Left colon (tissue), 2 donors: ENCODE measurements at regions not wholly inside any gene's neighbourhood (a gene's known extent, or its start where the extent isn't known, plus 50 kb on each side); places are given as distances from the start of the nearest gene placed in this dataset.
"Not testable (repeated sequence)": the region's sequence is repeated elsewhere in the genome, so short reads cannot be mapped to it uniquely, and the experiment has no call there.

Experiments used
- ATAC-seq: fragments of 200-7000 bp; cut with Tn5 transposase; one replicate; pipeline ENCODE4 v1.9.1; 2020; ENCODE audit warnings: mild to moderate bottlenecking, moderate library complexity
- DNase-seq, 2 donors: peaks; one replicate each; pipeline ENCODE4 v3.0.0-alpha.2; 2020
- intact Hi-C, 2 donors: fragments of 100-400 bp; cut with DNase I in 1 of 2; cut with micrococcal nuclease in 1 of 2; formaldehyde crosslinking; loops; one replicate each; pipeline versions ENCODE4 v1.11.2 to v1.14.0; 2022; cut with DNase I, micrococcal nuclease
- donor health status: DM: no; HTN: no; CAD: no.
- donor health status: DM: yes; HTN: yes; CAD: no.

DNA sequence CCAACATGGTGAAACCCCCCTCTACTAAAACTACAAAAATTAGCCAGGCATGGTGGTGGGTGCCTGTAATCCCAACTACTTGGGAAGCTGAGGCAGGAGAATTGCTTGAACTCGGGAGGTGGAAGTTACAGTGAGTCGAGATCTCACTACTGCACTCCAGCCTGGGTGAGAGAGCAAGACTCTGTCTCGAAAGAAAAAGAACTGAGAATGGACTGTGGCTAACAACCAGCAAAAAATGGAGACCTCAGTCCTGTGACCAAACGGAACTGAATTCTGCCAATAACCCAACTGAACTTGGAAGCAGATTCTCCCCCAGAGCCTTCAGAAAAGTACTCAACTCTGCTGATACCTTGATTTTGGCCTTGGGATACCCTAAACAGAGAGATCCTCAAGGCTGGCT, 604.5 kb downstream of the DOK5 start:
- no peak for DNase-seq
- intact Hi-C loops, result no loop called here
- ATAC-seq, result no peak

GRCh38 chr20:55074266-55074840, 599.0 kb downstream of the DOK5 start:
- DNase-seq, ATAC-seq, intact Hi-C loops: not testable (repeated sequence)

DNA sequence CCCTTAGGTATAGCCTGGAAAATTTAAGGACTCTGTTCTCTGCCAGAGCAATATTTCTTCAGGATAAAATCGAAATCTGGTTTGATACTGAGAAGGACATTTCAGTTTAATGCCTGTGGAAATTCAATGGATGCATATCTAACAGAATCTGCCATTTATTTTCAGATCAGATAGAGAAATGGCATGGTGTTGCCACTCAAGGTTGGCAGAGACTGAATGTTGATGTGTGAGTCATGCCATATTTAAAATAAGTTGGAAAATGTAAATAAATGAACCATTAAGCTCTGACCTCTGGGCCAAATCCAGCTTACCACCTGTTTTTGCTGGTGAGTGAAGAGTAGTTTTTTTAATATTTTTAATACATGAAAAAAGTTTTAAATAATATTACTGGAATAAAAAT, 594.6 kb downstream of the DOK5 start:
- intact Hi-C loops, result no loop called here
- DNase-seq (no peak), ATAC-seq (no peak)

- intact Hi-C loops, result no loop called here
- ATAC-seq, result no peak
- DNase-seq, result no peak
These were observed 591.9 kb downstream of the DOK5 start for GRCh38 chr20:55067158-55067825.

GRCh38 chr20:55058938-55059337, 583.5 kb downstream of the DOK5 start:
- DNase-seq (no peak), ATAC-seq (peak; percentile 29)
- intact Hi-C loops, result no loop called here

- ATAC-seq, result peak; percentile 45
These were observed 582.5 kb downstream of the DOK5 start for GRCh38 chr20:55057779-55058415.

GRCh38 chr20:55054453-55054852, 579.1 kb downstream of the DOK5 start:
- intact Hi-C loops, result no loop called here
- ATAC-seq (no peak), DNase-seq (no peak)

More at GRCh38 chr20:55057779-55058415, 582.5 kb downstream of the DOK5 start:
- peak in 1 of 2 donors; percentile 14 for DNase-seq
- intact Hi-C loops, result no loop called here

- DNase-seq (no peak), ATAC-seq (no peak)
- intact Hi-C loops, result no loop called here
These were observed 578.0 kb downstream of the DOK5 start for GRCh38 chr20:55053389-55053788.

GRCh38 chr20:55052459-55052858, 577.1 kb downstream of the DOK5 start:
- intact Hi-C loops, result no loop called here
- DNase-seq, result no peak
- no peak for ATAC-seq

- ATAC-seq, result no peak
- DNase-seq, result no peak
- intact Hi-C loops, result no loop called here
These were observed 563.3 kb downstream of the DOK5 start for GRCh38 chr20:55038684-55039083.

DNA sequence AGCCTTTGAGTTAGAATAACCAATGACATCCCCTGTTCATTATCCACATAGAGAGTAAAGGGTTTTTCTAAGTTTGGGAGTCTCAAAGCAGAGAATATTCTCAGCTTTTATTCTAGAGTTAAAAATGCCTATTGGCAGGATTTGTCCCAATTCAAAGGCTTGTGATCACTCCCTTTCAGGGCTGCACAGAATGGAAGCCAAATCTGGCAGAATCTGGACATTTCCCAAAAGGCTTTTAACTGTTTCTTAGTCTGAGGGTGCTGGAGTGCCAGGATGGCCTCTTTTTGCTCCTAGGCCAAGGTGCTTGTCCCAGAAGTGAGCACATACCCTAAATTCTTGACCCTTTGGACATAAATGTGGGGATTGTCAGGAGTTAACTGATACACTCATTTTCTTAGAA, 556.6 kb downstream of the DOK5 start:
- DNase-seq (no peak), ATAC-seq (no peak)
- intact Hi-C loops, result no loop called here

DNA sequence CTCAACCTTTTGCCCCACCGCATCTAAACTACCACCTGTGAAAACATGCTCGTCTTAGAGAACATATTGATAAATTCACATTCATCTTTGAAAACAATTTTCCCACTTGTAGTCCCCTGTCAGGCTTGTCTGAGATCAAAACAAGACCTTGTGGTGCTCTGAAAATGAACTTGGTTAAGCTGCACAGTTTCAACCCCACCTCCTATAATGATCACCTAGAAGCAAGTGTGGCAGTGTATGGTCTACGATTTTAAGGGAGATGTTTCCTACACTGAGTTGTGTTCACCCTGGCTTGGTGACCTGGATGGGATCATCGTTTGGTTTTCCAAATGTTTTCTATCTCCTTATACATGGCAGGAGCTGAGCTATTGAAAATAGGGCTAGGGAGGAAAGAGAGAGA, 539.4 kb downstream of the DOK5 start:
- DNase-seq (no peak), ATAC-seq (no peak)
- intact Hi-C loops, result no loop called here

- DNase-seq (no peak), ATAC-seq (no peak)
- intact Hi-C loops, result no loop called here
These were observed 535.4 kb downstream of the DOK5 start for GRCh38 chr20:55010761-55011160.

DNA sequence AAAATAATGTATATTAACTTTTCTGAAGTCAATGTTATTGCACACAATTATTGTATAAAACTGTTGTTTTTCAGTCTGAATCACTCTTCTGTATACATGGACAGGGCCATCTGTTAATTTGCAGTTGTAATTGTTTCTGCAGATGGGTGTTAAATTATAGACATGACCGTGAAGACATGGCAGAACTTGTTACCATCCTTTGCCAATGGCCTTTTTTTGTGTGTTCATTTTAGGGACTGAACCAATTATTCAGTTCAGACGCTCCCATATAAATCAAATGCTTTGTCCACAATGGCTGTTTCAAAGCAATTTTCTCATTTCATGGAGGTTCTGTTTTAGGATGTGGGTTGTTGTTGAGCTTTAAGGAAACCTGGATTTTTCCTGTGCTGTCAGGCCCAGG, 533.7 kb downstream of the DOK5 start:
- DNase-seq (no peak), ATAC-seq (no peak)
- intact Hi-C loops, result no loop called here

DNA sequence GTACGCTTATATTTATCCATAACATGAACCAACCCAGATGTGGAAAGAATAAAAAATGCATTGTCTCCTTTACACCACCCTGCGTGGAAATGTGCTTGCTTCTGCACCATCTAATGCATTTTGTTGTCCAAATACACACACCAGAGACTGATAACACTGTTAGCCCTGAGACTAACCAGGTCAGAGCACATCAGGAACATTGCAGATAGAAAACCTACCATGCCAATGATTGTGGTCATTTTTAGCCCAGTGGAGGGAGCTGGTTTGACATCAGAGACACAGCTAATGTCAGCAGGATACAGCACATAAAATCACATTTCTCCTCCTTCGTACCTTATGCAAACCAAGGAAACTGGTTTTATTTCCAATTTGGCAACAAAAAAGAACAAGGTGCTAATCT, 528.7 kb downstream of the DOK5 start:
- DNase-seq (no peak), ATAC-seq (no peak)
- intact Hi-C loops, result no loop called here

GRCh38 chr20:54995553-54995952, 520.2 kb downstream of the DOK5 start:
- ATAC-seq, result no peak
- DNase-seq, result no peak
- intact Hi-C loops, result no loop called here

DNA sequence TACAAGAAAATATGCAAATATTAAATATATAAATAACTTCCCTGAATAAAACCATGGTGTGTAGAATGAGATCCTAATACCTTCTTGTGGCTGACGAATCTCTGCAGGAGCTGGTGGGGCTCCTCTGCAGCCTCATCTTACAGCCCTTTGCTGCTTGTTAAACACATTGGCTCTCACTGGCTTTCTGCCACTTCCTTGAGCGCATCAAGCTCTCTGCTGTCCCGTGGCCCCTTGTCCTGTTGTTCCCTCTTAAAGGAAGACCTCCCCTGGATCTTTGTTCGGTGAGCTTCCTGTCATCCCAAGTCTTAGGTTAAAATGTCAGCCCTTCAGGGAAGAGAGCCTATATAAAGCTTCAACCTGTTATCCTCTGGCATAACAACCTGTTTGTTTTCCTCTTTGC, 519.6 kb downstream of the DOK5 start:
- intact Hi-C loops, result no loop called here
- ATAC-seq, result no peak
- DNase-seq, result no peak

- DNase-seq (no peak), ATAC-seq (peak; percentile 66)
- intact Hi-C loops, result no loop called here
These were observed 509.7 kb downstream of the DOK5 start for GRCh38 chr20:54985091-54985490.

DNA sequence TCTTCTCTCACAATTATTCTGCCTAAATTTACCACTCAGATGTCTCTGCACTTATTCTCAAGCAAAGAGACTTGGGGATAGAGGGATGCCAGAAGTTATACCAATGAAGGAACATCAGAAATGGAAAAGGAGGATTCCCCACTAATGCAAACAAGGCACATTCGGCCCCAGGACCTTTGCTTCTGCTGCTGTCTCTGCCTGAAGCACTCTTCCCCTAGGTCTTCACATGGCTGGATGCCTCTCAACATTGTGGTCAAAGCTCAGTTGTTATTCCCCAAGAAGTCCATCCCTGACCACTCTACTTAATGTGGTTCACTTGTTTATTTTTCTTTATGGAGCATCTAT, 508.7 kb downstream of the DOK5 start:
- DNase-seq (no peak), ATAC-seq (no peak)
- intact Hi-C loops, result no loop called here

DNA sequence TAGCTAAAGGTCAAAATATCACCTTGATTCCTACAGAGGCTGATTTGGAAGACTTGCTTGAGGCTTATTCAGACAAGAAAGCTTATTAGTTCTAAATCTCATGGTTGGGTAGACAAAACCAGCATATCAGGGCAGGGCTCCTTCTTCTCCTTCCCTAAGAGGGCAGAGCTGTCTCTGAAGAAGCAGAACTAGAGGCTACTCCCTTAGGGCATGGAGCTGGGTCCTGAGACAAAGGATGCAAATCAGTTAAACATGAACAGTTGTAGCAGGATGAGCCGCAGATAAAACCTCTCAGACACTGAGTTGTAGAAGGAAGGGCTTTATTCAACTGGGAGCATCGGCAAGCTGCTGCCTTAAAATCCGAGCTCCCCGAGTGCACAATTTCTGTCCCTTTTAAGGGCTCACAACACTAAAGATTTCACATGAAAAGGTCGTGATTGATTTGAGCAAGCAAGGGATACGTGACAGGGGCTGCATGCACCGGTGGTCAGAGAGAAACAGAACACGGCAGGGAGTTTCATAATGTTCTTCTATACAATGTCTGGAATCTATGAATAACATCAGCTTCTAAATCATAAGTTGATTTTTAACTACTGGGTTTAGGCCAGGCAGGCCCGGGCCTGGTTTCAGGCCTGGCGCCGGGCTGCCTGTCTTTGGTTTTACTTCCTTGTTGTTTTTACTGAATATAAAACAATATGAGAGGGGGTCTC, 508.2 kb downstream of the DOK5 start:
- ATAC-seq, intact Hi-C loops: not testable (repeated sequence)
- DNase-seq, result peak in 1 of 2 donors; percentile 12
